GM21737 (cell line): ENCODE measurements at regions not wholly inside any gene's neighbourhood (a gene's known extent, or its start where the extent isn't known, plus 50 kb on each side); places are given as distances from the start of the nearest gene placed in this dataset.

Experiments
- ATAC-seq: cut with Tn5 transposase; IDR thresholded peaks from one replicate; pipeline ENCODE4 v1.9.1; 2021; ENCODE audit warnings: mild to moderate bottlenecking, moderate library complexity; ENCODE audit not compliant: unreplicated experiment

GRCh38 chr20:12414446-12415274 is 497.0 kb downstream of the BTBD3 start:
- no peak for ATAC-seq

GRCh38 chr20:12416281-12416680 is 498.6 kb downstream of the BTBD3 start:
- no peak for ATAC-seq

GRCh38 chr20:12433724-12434123 is 516.0 kb downstream of the BTBD3 start:
- no peak for ATAC-seq

- ATAC-seq: no peak
Measured at GRCh38 chr20:12434672-12435071, 517.0 kb downstream of the BTBD3 start.

- ATAC-seq: no peak
Measured at GRCh38 chr20:12435268-12435667, 517.6 kb downstream of the BTBD3 start.

GRCh38 chr20:12453711-12454110 is 536.0 kb downstream of the BTBD3 start:
- ATAC-seq: no peak

GRCh38 chr20:12455148-12455547 is 537.5 kb downstream of the BTBD3 start:
- ATAC-seq: no peak

- no peak for ATAC-seq
Measured at GRCh38 chr20:12458241-12458640, 540.5 kb downstream of the BTBD3 start.

GRCh38 chr20:12464036-12464435 is 544.7 kb upstream of the SPTLC3 start:
- no peak for ATAC-seq

- ATAC-seq: no peak
Measured at GRCh38 chr20:12466915-12467314, 541.9 kb upstream of the SPTLC3 start.

GRCh38 chr20:12467758-12468157 is 541.0 kb upstream of the SPTLC3 start:
- ATAC-seq: no peak

GRCh38 chr20:12482661-12483060 is 526.1 kb upstream of the SPTLC3 start:
- no peak for ATAC-seq

- ATAC-seq: no peak
Measured at GRCh38 chr20:12502443-12502842, 506.3 kb upstream of the SPTLC3 start.

GRCh38 chr20:12504779-12505178 is 504.0 kb upstream of the SPTLC3 start:
- no peak for ATAC-seq

GRCh38 chr20:12511499-12511898 is 497.3 kb upstream of the SPTLC3 start:
- ATAC-seq: no peak

- ATAC-seq: no peak
Measured at GRCh38 chr20:12512755-12513154, 496.0 kb upstream of the SPTLC3 start.

GRCh38 chr20:12528104-12528503 is 480.7 kb upstream of the SPTLC3 start:
- no peak for ATAC-seq

- ATAC-seq: no peak
Measured at GRCh38 chr20:12528591-12529041, 480.2 kb upstream of the SPTLC3 start.

GRCh38 chr20:12531626-12532025 is 477.1 kb upstream of the SPTLC3 start:
- ATAC-seq: no peak

- ATAC-seq: no peak
Measured at GRCh38 chr20:12535316-12535715, 473.5 kb upstream of the SPTLC3 start.

GRCh38 chr20:12535770-12536169 is 473.0 kb upstream of the SPTLC3 start:
- no peak for ATAC-seq

GRCh38 chr20:12554426-12554825 is 454.3 kb upstream of the SPTLC3 start:
- no peak for ATAC-seq

GRCh38 chr20:12555369-12555768 is 453.4 kb upstream of the SPTLC3 start:
- ATAC-seq: no peak
